OCI-LY1 (cell line): ENCODE measurements at regions not wholly inside any gene's neighbourhood (a gene's known extent, or its start where the extent isn't known, plus 50 kb on each side); places are given as distances from the start of the nearest gene placed in this dataset.
"Not testable (repeated sequence)": the region's sequence is repeated elsewhere in the genome, so short reads cannot be mapped to it uniquely, and the experiment has no call there.

Experiments
- H2AFZ ChIP-seq: fragments of 200-600 bp; sonication (generic), shearing (Covaris generic); 2 replicates; pipeline ENCODE4 v1.6.0; 2014; ENCODE audit warnings: antibody characterized with exemption, mild to moderate bottlenecking, low read length
- H3F3A ChIP-seq: fragments of 200-600 bp; sonication (generic), shearing (Covaris generic); 2 replicates; pipeline ENCODE4 v1.6.0; 2014; ENCODE audit warnings: mild to moderate bottlenecking, antibody characterized with exemption, low read length, moderate library complexity; ENCODE audit not compliant: insufficient read depth
- H3K27ac ChIP-seq: fragments of 200-600 bp; sonication (generic); 2 replicates; pipeline ENCODE4 v1.5.1; 2014; ENCODE audit warnings: low read length, mixed run types, mild to moderate bottlenecking, low read depth; ENCODE audit not compliant: poor library complexity, severe bottlenecking
- H3K27me3 ChIP-seq: fragments of 200-600 bp; sonication (generic); 2 replicates; pipeline ENCODE4 v1.6.0; 2014; ENCODE audit warnings: antibody characterized with exemption, mild to moderate bottlenecking, low read length, moderate library complexity; ENCODE audit not compliant: insufficient read depth
- H3K36me3 ChIP-seq: fragments of 200-600 bp; sonication (generic); 2 replicates; pipeline ENCODE4 v1.6.1; 2014; ENCODE audit warnings: mild to moderate bottlenecking, antibody characterized with exemption, low read length, moderate library complexity, mixed read lengths; ENCODE audit not compliant: insufficient read depth
- H3K4me1 ChIP-seq: fragments of 200-600 bp; sonication (generic); 2 replicates; pipeline ENCODE4 v1.5.1; 2014; ENCODE audit warnings: mild to moderate bottlenecking, low read length, moderate library complexity; ENCODE audit not compliant: insufficient read depth, severe bottlenecking
- H3K4me2 ChIP-seq: fragments of 200-600 bp; sonication (generic), shearing (Covaris generic); 2 replicates; pipeline ENCODE4 v1.6.1; 2014; ENCODE audit warnings: low read length
- H3K4me3 ChIP-seq: fragments of 200-600 bp; sonication (generic); 2 replicates; pipeline ENCODE4 v1.5.1; 2014; ENCODE audit warnings: low read length, low read depth, mild to moderate bottlenecking, mixed read lengths; ENCODE audit not compliant: poor library complexity, severe bottlenecking
- H3K79me2 ChIP-seq: fragments of 200-600 bp; shearing (Covaris generic); 2 replicates; pipeline ENCODE4 v1.6.1; 2016; ENCODE audit warnings: mixed run types, low read length, mixed read lengths; ENCODE audit not compliant: insufficient read depth
- H3K9ac ChIP-seq: fragments of 200-600 bp; sonication (generic), shearing (Covaris generic); 2 replicates; pipeline ENCODE4 v1.6.1; 2014; ENCODE audit warnings: mild to moderate bottlenecking, low read length, mixed read lengths
- H3K9me2 ChIP-seq: fragments of 200-600 bp; sonication (generic), shearing (Covaris generic); 2 replicates; pipeline ENCODE4 v1.6.1; 2014; ENCODE audit warnings: low read depth, mild to moderate bottlenecking, low read length, mixed read lengths
- H3K9me3 ChIP-seq: fragments of 200-600 bp; shearing (Covaris generic); 2 replicates; pipeline ENCODE4 v1.6.1; 2014; ENCODE audit warnings: low read length, mixed read lengths
- H4K20me1 ChIP-seq: fragments of 200-600 bp; sonication (generic), shearing (Covaris generic); 2 replicates; pipeline ENCODE4 v1.6.0; 2016; ENCODE audit warnings: mild to moderate bottlenecking, low read length; ENCODE audit not compliant: insufficient read depth
- EZH2 ChIP-seq: fragments of 200-600 bp; sonication (generic), shearing (Covaris generic); IDR thresholded peaks from 2 replicates; pipeline ENCODE4 v1.8.0; 2017; ENCODE audit warnings: borderline replicate concordance, mixed run types, mild to moderate bottlenecking, antibody characterized with exemption, low read length, moderate library complexity, mixed read lengths
- TF ChIP-seq, protein P1 (sequence below): fragments of 200-600 bp; sonication (generic), shearing (Covaris generic); IDR thresholded peaks from 2 replicates; pipeline ENCODE4 v1.5.1; 2017; ENCODE audit warnings: mild to moderate bottlenecking, antibody characterized with exemption, low read length, moderate library complexity, mixed read lengths

DNA sequence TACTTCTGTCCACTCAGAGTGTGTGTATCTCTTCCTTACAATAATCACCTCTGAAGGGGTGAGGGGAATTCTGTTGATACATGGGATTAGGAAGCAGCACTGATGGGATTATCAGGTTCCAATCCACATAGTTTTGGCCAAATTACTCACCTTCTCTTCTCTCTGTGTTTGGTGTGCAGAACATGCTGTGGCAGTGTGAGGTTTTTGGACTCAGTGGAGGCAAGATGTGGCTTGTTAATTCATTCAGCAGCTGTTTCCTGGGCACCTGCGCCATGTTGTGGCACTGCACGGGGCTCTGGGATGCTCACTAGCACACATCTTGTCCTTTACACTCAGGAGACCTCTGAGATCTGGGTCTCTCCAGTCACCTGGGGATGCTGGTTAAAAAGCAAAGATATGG is 350.3 kb upstream of the HS6ST1 start:
- H2AFZ ChIP-seq, result no peak overlapping the region
- no peaks in the 10 kb centered on the region for H3K9me2 ChIP-seq
- H3K4me3 ChIP-seq, result no peak overlapping the region
- no peaks in the 10 kb centered on the region for H3K27me3 ChIP-seq
- no peaks in the 10 kb centered on the region for H4K20me1 ChIP-seq
- no peaks in the 10 kb centered on the region for H3K79me2 ChIP-seq
- no peak overlapping the region for H3K9ac ChIP-seq
- no peaks in the 10 kb centered on the region for H3K36me3 ChIP-seq
- no peak overlapping the region for H3K27ac ChIP-seq
- H3F3A ChIP-seq, result no peaks in the 10 kb centered on the region
- TF ChIP-seq, protein P1, sequence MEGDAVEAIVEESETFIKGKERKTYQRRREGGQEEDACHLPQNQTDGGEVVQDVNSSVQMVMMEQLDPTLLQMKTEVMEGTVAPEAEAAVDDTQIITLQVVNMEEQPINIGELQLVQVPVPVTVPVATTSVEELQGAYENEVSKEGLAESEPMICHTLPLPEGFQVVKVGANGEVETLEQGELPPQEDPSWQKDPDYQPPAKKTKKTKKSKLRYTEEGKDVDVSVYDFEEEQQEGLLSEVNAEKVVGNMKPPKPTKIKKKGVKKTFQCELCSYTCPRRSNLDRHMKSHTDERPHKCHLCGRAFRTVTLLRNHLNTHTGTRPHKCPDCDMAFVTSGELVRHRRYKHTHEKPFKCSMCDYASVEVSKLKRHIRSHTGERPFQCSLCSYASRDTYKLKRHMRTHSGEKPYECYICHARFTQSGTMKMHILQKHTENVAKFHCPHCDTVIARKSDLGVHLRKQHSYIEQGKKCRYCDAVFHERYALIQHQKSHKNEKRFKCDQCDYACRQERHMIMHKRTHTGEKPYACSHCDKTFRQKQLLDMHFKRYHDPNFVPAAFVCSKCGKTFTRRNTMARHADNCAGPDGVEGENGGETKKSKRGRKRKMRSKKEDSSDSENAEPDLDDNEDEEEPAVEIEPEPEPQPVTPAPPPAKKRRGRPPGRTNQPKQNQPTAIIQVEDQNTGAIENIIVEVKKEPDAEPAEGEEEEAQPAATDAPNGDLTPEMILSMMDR, result no peak
- no peak for TF ChIP-seq EZH2
- H3K9me3 ChIP-seq, result no peaks in the 10 kb centered on the region
- no peak overlapping the region for H3K4me2 ChIP-seq
- H3K4me1 ChIP-seq, result no peaks in the 10 kb centered on the region

DNA sequence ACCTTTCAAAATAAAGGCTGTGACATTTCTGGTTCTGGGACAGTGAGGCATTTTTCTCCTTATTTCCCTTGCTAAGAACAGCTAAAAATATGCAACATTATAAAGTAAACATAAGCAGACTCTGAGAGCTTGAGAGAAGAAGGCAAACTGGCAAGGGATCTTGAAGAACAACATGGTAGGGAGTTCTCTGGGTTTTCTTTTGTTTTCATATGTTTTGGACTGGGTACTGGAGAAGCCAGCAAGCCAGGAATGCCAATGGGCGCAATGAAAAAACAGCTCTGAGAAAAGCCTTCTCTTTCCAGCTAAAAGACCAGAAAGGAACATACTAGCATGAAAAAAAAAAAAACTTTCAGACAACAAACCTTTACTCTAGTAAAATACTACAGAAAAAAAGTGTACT is 351.4 kb upstream of the HS6ST1 start:
- Histone ChIP-seq H3K9me3 (no peaks in the 10 kb centered on the region), H3K36me3 (no peaks in the 10 kb centered on the region), H3K27ac (no peak overlapping the region), H3K4me2 (no peak overlapping the region), H3K9me2 (no peaks in the 10 kb centered on the region), H3K4me1 (no peaks in the 10 kb centered on the region), H4K20me1 (no peaks in the 10 kb centered on the region), H3K79me2 (no peaks in the 10 kb centered on the region), H3K9ac (no peak overlapping the region), H2AFZ (no peak overlapping the region), H3K27me3 (no peaks in the 10 kb centered on the region), H3F3A (no peaks in the 10 kb centered on the region), H3K4me3 (no peak overlapping the region)
- TF ChIP-seq, protein P1, result no peak
- TF ChIP-seq EZH2, result no peak

DNA sequence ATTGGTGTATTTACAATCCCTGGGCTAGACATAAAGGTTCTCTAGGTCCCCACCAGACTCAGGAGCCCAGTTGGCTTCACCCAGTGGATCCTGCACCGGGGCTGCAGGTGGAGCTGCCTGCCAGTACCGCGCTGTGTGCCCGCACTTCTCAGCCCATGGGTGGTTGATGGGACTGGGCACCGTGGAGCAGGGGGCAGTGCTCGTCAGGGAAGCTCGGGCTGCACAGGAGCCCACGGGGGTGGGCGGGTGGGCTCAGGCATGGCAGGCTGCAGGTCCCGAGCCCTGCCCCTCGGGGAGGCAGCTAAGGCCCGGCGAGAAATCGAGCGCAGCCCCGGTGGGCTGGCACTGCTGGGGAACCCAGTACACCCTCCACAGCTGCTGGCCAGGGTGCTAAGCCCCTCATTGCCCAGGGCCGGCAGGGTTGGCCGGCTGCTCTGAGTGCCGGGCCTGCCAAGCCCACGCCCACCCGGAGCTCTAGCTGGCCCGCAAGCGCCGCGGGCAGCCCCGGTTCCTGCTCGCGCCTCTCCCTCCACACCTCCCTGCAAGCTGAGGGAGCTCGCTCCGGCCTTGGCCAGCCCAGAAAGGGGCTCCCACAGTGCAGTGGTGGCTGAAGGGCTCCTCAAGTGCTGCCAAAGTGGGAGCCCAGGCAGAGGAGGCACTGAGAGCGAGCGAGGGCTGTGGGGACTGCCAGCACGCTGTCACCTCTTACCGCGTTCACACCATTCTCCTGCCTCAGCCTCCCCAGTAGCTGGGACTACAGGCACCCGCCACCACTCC is 353.5 kb upstream of the HS6ST1 start:
- H2AFZ ChIP-seq, H3K4me1 ChIP-seq, H3K9me2 ChIP-seq, H3K4me2 ChIP-seq, H4K20me1 ChIP-seq, H3F3A ChIP-seq, H3K36me3 ChIP-seq, H3K27me3 ChIP-seq, H3K27ac ChIP-seq, H3K9ac ChIP-seq, H3K79me2 ChIP-seq, H3K9me3 ChIP-seq, H3K4me3 ChIP-seq: not testable (repeated sequence)

DNA sequence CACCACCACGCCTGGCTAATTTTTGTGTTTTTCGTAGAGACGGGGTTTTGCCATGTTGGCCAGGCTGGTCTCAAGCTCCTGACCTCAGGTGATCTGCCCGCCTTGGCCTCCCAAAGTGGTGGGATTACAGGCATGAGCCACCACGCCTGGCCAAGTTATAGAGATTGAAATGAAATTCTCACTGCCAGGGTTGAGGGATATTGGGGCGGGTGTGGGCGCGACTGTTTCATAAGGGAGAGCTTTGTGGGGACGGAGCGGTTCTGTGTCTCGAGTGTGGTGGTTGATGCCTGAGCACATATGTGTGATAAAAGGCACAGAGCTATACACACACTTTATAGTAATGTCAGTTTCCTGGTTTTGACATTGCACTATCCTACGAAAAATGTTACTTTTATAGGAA is 361.0 kb upstream of the HS6ST1 start:
- H3K27ac ChIP-seq, H3K79me2 ChIP-seq, H3K9me2 ChIP-seq, H3K27me3 ChIP-seq, H2AFZ ChIP-seq, H3K4me2 ChIP-seq, H3K9me3 ChIP-seq, H4K20me1 ChIP-seq, H3K36me3 ChIP-seq, H3K4me1 ChIP-seq, H3F3A ChIP-seq, H3K4me3 ChIP-seq, H3K9ac ChIP-seq: not testable (repeated sequence)
